ENCODE measurements at regions not wholly inside any gene's neighbourhood (a gene's known extent, or its start where the extent isn't known, plus 50 kb on each side); places are given as distances from the start of the nearest gene placed in this dataset.

DNA sequence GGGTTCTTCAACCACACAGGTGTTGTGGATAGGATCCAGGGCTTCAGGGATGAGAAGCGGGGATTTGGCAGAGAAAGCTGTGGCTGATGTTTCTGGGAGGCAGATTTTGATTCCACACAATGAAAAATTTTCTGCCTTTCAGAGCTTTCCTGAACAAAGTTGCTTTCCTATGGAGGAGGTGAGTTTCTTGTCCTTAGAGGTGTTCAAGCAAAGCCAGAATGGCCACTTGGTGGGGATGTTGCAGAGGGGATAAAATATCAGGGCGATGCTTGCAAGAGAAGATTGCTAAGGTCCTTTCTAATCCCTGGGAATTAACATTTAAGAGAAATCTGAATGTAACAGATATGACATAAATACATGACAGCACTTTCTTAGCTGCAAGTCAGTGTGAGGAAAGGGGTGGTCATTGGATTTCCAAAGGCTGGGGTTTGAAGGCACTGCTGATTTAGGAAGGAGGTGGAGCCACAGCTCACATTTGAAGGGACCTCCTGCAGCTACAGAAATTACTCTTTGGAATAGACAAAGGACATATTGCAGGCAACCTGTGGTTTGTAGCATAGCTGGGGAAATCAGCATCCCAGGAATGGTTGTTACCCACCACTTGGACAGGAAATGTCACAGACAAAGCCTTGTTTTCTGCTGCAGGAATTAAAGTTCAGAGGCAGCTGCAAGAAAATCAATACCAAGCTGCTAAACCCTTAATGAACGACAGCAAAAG, 271.1 kb upstream of the CHD6 start:
- TF ChIP-seq EP300 (IDR thresholded peaks at IDR 0.05) (no peak), POLR2A (IDR thresholded peaks at IDR 0.05) (no peak)
- TF ChIP-seq, protein P1, sequence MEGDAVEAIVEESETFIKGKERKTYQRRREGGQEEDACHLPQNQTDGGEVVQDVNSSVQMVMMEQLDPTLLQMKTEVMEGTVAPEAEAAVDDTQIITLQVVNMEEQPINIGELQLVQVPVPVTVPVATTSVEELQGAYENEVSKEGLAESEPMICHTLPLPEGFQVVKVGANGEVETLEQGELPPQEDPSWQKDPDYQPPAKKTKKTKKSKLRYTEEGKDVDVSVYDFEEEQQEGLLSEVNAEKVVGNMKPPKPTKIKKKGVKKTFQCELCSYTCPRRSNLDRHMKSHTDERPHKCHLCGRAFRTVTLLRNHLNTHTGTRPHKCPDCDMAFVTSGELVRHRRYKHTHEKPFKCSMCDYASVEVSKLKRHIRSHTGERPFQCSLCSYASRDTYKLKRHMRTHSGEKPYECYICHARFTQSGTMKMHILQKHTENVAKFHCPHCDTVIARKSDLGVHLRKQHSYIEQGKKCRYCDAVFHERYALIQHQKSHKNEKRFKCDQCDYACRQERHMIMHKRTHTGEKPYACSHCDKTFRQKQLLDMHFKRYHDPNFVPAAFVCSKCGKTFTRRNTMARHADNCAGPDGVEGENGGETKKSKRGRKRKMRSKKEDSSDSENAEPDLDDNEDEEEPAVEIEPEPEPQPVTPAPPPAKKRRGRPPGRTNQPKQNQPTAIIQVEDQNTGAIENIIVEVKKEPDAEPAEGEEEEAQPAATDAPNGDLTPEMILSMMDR (IDR thresholded peaks at IDR 0.05), result no peak
